HUES64 (cell line): ENCODE measurements at regions not wholly inside any gene's neighbourhood (a gene's known extent, or its start where the extent isn't known, plus 50 kb on each side); places are given as distances from the start of the nearest gene placed in this dataset.
"Not testable (repeated sequence)": the region's sequence is repeated elsewhere in the genome, so short reads cannot be mapped to it uniquely, and the experiment has no call there.

Experiments
- H3K27ac ChIP-seq: 2 replicates; pipeline ENCODE4 v1.7.0; 2013; ENCODE audit warnings: low read depth, low read length, inconsistent platforms
- H3K27me3 ChIP-seq: 2 replicates; pipeline ENCODE4 v1.6.1; 2013; ENCODE audit warnings: mild to moderate bottlenecking, low read length; ENCODE audit not compliant: insufficient read depth
- H3K36me3 ChIP-seq: 2 replicates; pipeline ENCODE4 v1.6.1; 2013; ENCODE audit warnings: mild to moderate bottlenecking, low read length; ENCODE audit not compliant: insufficient read depth
- H3K4me1 ChIP-seq: 2 replicates; pipeline ENCODE4 v1.6.1; 2013; ENCODE audit warnings: mild to moderate bottlenecking, low read length, moderate library complexity; ENCODE audit not compliant: insufficient read depth
- H3K4me3 ChIP-seq: 2 replicates; pipeline ENCODE4 v1.5.1; 2013; ENCODE audit warnings: mild to moderate bottlenecking, low read length, moderate library complexity
- H3K9ac ChIP-seq: 2 replicates; pipeline ENCODE4 v1.6.1; 2013; ENCODE audit warnings: mild to moderate bottlenecking, low read depth, low read length
- H3K9me3 ChIP-seq: 2 replicates; pipeline ENCODE4 v1.6.1; 2013; ENCODE audit warnings: low read depth, low read length; ENCODE audit not compliant: insufficient read depth
- WGBS: fragments of 150-250, 120-280 bp; methylation state at CpG from one replicate; pipeline ENCODE4 v1.1.7; 2013; ENCODE audit warnings: missing lambda C conversion rate; 5-methylcytosine and 5-hydroxymethylcytosine counted together

- no peak overlapping the region for H3K4me3 ChIP-seq
- WGBS: 89% methylated on average over 5 of the region's 5 CpGs
Observed at GRCh38 chr20:4635781-4636180, 50.5 kb upstream of the PRNP start.

GRCh38 chr20:4635342-4635741 is 50.9 kb upstream of the PRNP start:
- WGBS: 71% methylated on average over 1 of the region's 1 CpG
- Histone ChIP-seq H3K36me3 (no peaks in the 10 kb centered on the region), H3K27ac (no peak overlapping the region), H3K4me1 (0 out of 2 replicates have a peak, but pooled peaks cover 2% of the 10 kb centered on the region), H3K4me3 (no peak overlapping the region), H3K9ac (no peak overlapping the region), H3K9me3 (no peaks in the 10 kb centered on the region), H3K27me3 (no peaks in the 10 kb centered on the region)

More at GRCh38 chr20:4635781-4636180, 50.5 kb upstream of the PRNP start:
- Histone ChIP-seq H3K4me1 (0 out of 2 replicates have a peak, but pooled peaks cover 2% of the 10 kb centered on the region), H3K36me3 (no peaks in the 10 kb centered on the region), H3K27ac (no peak overlapping the region), H3K27me3 (no peaks in the 10 kb centered on the region), H3K9me3 (no peaks in the 10 kb centered on the region), H3K9ac (no peak overlapping the region)

GRCh38 chr20:4633780-4634179 is 52.5 kb upstream of the PRNP start:
- Histone ChIP-seq H3K27me3 (no peaks in the 10 kb centered on the region), H3K9ac (no peak overlapping the region), H3K9me3 (no peaks in the 10 kb centered on the region), H3K36me3 (no peaks in the 10 kb centered on the region), H3K27ac (no peak overlapping the region), H3K4me3 (no peak overlapping the region), H3K4me1 (0 out of 2 replicates have a peak, but pooled peaks cover 2% of the 10 kb centered on the region)
- WGBS: 93% methylated on average over 4 of the region's 4 CpGs

- no peaks in the 10 kb centered on the region for H3K27me3 ChIP-seq
- no peak overlapping the region for H3K27ac ChIP-seq
- no peaks in the 10 kb centered on the region for H3K36me3 ChIP-seq
- 0 out of 2 replicates have a peak, but pooled peaks cover 2% of the 10 kb centered on the region for H3K4me1 ChIP-seq
- 85% methylated on average over 3 of the region's 3 CpGs for WGBS
- no peaks in the 10 kb centered on the region for H3K9me3 ChIP-seq
- no peak overlapping the region for H3K9ac ChIP-seq
- H3K4me3 ChIP-seq: no peak overlapping the region
Observed at GRCh38 chr20:4633379-4633778, 52.9 kb upstream of the PRNP start.

DNA sequence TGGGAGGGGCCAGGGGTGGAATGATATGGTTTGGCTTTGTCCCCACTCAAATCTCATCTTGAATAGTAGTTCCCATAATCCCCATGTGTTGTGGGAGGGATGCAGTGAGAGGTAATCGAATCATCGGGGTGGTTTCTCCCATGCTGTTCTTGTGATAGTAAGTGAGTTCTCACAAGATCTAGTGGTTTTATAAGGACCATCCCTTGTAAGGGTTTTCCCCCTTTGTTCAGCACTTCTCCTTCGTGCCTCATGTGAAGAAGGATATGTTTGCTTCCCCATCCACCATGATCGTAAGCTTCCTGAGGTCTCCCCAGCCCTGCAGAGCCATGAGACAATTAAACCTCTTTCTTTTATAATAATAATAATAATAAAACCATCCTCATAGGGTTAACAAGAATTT is 53.4 kb upstream of the PRNP start:
- Histone ChIP-seq H3K4me1 (0 out of 2 replicates have a peak, but pooled peaks cover 2% of the 10 kb centered on the region), H3K27me3 (no peaks in the 10 kb centered on the region), H3K4me3 (no peak overlapping the region), H3K27ac (no peak overlapping the region), H3K9ac (no peak overlapping the region), H3K9me3 (no peaks in the 10 kb centered on the region), H3K36me3 (no peaks in the 10 kb centered on the region)
- 93% methylated on average over 2 of the region's 4 CpGs for WGBS

- WGBS: 92% methylated on average over 4 of the region's 4 CpGs
- H3K9ac ChIP-seq: no peak overlapping the region
- H3K27me3 ChIP-seq: no peaks in the 10 kb centered on the region
- H3K4me1 ChIP-seq: no peaks in the 10 kb centered on the region
- H3K9me3 ChIP-seq: no peaks in the 10 kb centered on the region
- no peak overlapping the region for H3K4me3 ChIP-seq
- no peak overlapping the region for H3K27ac ChIP-seq
- H3K36me3 ChIP-seq: no peaks in the 10 kb centered on the region
Observed at GRCh38 chr20:4626228-4626627, 60.0 kb upstream of the PRNP start.

- Histone ChIP-seq H3K27me3 (no peaks in the 10 kb centered on the region), H3K9ac (no peak overlapping the region), H3K27ac (no peak overlapping the region), H3K36me3 (no peaks in the 10 kb centered on the region), H3K4me3 (no peak overlapping the region), H3K9me3 (no peaks in the 10 kb centered on the region), H3K4me1 (no peaks in the 10 kb centered on the region)
- WGBS: 97% methylated on average over 4 of the region's 5 CpGs
Observed at GRCh38 chr20:4625687-4626086, 60.6 kb upstream of the PRNP start.

- not testable (repeated sequence) for H3K27ac ChIP-seq, H3K9me3 ChIP-seq
- 82% methylated on average over 11 of the region's 11 CpGs for WGBS
Observed at GRCh38 chr20:4624675-4625336, 61.5 kb upstream of the PRNP start.

DNA sequence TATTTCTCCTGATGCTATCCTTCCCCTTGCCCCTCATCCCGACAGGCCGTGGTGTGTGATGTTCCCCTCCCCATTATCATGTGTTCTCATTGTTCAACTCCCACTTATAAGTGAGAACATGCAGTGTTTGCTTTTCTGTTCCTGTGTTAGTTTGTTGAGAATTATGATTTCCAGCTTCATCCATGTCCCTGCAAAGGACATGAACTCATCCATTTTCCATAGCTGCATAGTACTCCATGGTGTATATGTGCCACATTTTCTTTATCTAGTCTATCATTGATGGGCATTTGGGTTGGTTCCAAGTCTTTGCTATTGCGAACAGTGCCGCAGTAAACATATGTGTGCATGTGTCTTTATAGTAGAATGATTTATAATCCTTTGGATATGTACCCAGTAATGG is 67.1 kb upstream of the PRNP start:
- H3K36me3 ChIP-seq, H3K9me3 ChIP-seq, H3K4me1 ChIP-seq, H3K4me3 ChIP-seq, H3K27me3 ChIP-seq, H3K27ac ChIP-seq, H3K9ac ChIP-seq: not testable (repeated sequence)
- 99% methylated on average over 4 of the region's 4 CpGs for WGBS

More at GRCh38 chr20:4624675-4625336, 61.5 kb upstream of the PRNP start:
- H3K36me3 ChIP-seq, H3K27me3 ChIP-seq, H3K4me3 ChIP-seq, H3K9ac ChIP-seq, H3K4me1 ChIP-seq: not testable (repeated sequence)

DNA sequence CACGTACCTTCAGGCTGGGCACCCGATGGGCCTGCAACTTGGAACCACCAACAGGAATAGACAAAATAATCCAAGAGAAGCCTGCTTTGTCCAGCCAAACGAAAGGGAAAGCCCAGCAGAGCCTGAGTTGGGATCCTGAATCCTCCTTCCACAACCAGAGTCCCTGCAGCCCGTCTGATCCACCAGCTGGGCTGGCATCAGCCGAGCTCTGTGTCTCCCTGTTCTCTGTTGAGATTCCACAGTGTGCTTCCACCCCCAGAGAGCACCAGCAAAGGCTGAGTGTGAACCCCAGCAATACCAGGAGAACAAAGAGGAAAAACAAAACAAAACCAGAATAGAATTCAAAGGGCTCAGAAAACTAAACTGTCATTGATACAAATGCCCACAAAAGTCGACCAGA is 68.8 kb upstream of the PRNP start:
- Histone ChIP-seq H3K4me3 (no peak overlapping the region), H3K9me3 (no peaks in the 10 kb centered on the region), H3K27ac (no peak overlapping the region), H3K27me3 (no peaks in the 10 kb centered on the region), H3K36me3 (no peaks in the 10 kb centered on the region), H3K9ac (no peak overlapping the region), H3K4me1 (no peaks in the 10 kb centered on the region)
- 92% methylated on average over 6 of the region's 6 CpGs for WGBS

DNA sequence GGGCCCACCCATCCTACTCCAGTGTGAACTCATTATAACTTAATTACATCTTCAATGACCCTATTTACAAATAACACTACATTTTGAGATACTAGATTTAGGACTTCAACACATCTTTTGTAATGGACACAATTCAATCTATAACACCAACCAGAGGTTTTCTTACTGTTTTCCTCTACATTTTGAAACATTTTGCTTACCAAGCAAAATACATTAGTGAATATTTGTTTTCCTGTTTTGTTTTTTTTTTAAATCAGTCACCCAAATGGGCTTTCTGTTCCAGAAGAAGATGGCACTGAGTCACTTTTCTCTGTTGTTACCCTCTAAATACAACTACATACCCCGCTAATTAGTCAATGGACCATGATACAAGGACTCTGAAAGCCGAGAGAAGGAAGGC is 69.2 kb upstream of the PRNP start:
- H3K36me3 ChIP-seq: no peaks in the 10 kb centered on the region
- no peaks in the 10 kb centered on the region for H3K27me3 ChIP-seq
- H3K9ac ChIP-seq: no peak overlapping the region
- H3K4me3 ChIP-seq: no peak overlapping the region
- H3K4me1 ChIP-seq: no peaks in the 10 kb centered on the region
- H3K27ac ChIP-seq: no peak overlapping the region
- WGBS: 100% methylated on average over 2 of the region's 2 CpGs
- no peaks in the 10 kb centered on the region for H3K9me3 ChIP-seq
